Sigmoid colon (tissue), 6 donors: ENCODE measurements at regions not wholly inside any gene's neighbourhood (a gene's known extent, or its start where the extent isn't known, plus 50 kb on each side); places are given as distances from the start of the nearest gene placed in this dataset.

ENCODE experiments used
- DNase-seq: peaks from one replicate; pipeline ENCODE4 v3.0.0-alpha.2; 2019
- H3K27ac ChIP-seq, 4 donors: fragments of 200-600 bp; sonication (generic); one replicate each; pipeline ENCODE4 v1.5.1; 2016 to 2019; ENCODE audit warnings: mild to moderate bottlenecking in 1 of 4
- H3K27me3 ChIP-seq, 3 donors: fragments of 200-600 bp; sonication (generic); one replicate each; pipeline ENCODE4 v1.5.1; 2019; ENCODE audit warnings: mild to moderate bottlenecking in 1 of 3
- H3K36me3 ChIP-seq, 4 donors: fragments of 200-600 bp; sonication (generic); one replicate each; pipeline ENCODE4 v1.5.1; 2016 to 2019
- H3K4me1 ChIP-seq, 4 donors: fragments of 200-600 bp; sonication (generic); one replicate each; pipeline ENCODE4 v1.5.1; 2017 to 2019
- H3K4me3 ChIP-seq, 4 donors: fragments of 200-600 bp; sonication (generic); one replicate each; pipeline ENCODE4 v1.5.1; 2017 to 2019; ENCODE audit warnings: mild to moderate bottlenecking in 2 of 4, moderate library complexity in 1 of 4
- H3K9me3 ChIP-seq, 4 donors: fragments of 200-600 bp in 3 of 4; sonication (generic) in 3 of 4; one replicate each; pipeline versions ENCODE4 v1.5.1 to v1.6.1; 2013 to 2019
- CTCF ChIP-seq, 4 experiments: fragments of 450-650 bp in 3 of 4; fragments of 200-600 bp in 1 of 4; IDR thresholded peaks; one replicate each; pipeline ENCODE4 v1.5.1; 2016 to 2019; ENCODE audit warnings: antibody characterized with exemption in 4 of 4, mild to moderate bottlenecking in 3 of 4, moderate library complexity in 2 of 4
- EP300 ChIP-seq, 4 donors: sonication (generic); formaldehyde crosslinking; IDR thresholded peaks; one replicate each; pipeline ENCODE4 v1.6.1; 2017; ENCODE audit warnings: antibody characterized with exemption in 4 of 4
- POLR2A ChIP-seq, 2 donors: fragments of 450-650 bp; IDR thresholded peaks; one replicate each; pipeline ENCODE4 v1.6.1; 2016; ENCODE audit warnings: antibody characterized with exemption in 2 of 2, mild to moderate bottlenecking in 2 of 2, moderate library complexity in 2 of 2
- POLR2AphosphoS5 ChIP-seq, 4 donors: sonication (generic); formaldehyde crosslinking; IDR thresholded peaks; one replicate each; pipeline ENCODE4 v1.6.1; 2017; ENCODE audit warnings: antibody characterized with exemption in 4 of 4
- WGBS, 2 donors: extraction: QIAGEN DNeasy Blood & Tissue Kit; methylation state at CpG; one replicate each; pipeline ENCODE4 v1.1.7; 2013; 5-methylcytosine and 5-hydroxymethylcytosine counted together
- intact Hi-C: fragments of 100-400 bp; cut with DNase I; formaldehyde crosslinking; loops from one replicate; pipeline ENCODE4 v1.15.1; 2023
- donor health status: healthy with polysubstance abuse.
- donor health status: healthy.

GRCh38 chr4:119810001-119810400, 181.4 kb upstream of the PDE5A start:
- TF ChIP-seq EP300 (IDR thresholded peaks at IDR 0.05) (no peak), CTCF (IDR thresholded peaks at IDR 0.05) (no peak), POLR2AphosphoS5 (IDR thresholded peaks at IDR 0.05) (no peak), POLR2A (IDR thresholded peaks at IDR 0.05) (no peak)
- H3K4me1 ChIP-seq: no peaks in the 10 kb centered on the region
- 74 to 91% methylated on average over 1 of the region's 1 CpG for WGBS, 2 donors
- H3K36me3 ChIP-seq: no peaks in the 10 kb centered on the region
- H3K4me3 ChIP-seq: no peak overlapping the region
- H3K27me3 ChIP-seq: no peaks in the 10 kb centered on the region
- H3K27ac ChIP-seq: no peak overlapping the region
- no peak for DNase-seq
- intact Hi-C loops: no loop called here
- peaks cover 0 to 9% (median 0%) of the 10 kb centered on the region in 4 donors for H3K9me3 ChIP-seq

GRCh38 chr4:119804404-119804803, 175.8 kb upstream of the PDE5A start:
- DNase-seq: no peak
- WGBS, 2 donors: 96 to 97% methylated on average over 1 of the region's 1 CpG
- no peak overlapping the region for H3K27ac ChIP-seq
- H3K9me3 ChIP-seq: peaks cover 0 to 2% (median 0%) of the 10 kb centered on the region in 4 donors
- no peak overlapping the region for H3K4me3 ChIP-seq
- intact Hi-C loops: no loop called here
- no peak for TF ChIP-seq POLR2AphosphoS5 (IDR thresholded peaks at IDR 0.05)
- no peak for TF ChIP-seq EP300 (IDR thresholded peaks at IDR 0.05)
- no peak for TF ChIP-seq POLR2A (IDR thresholded peaks at IDR 0.05)
- no peak for TF ChIP-seq CTCF (IDR thresholded peaks at IDR 0.05)
- no peaks in the 10 kb centered on the region for H3K4me1 ChIP-seq
- no peaks in the 10 kb centered on the region for H3K27me3 ChIP-seq
- H3K36me3 ChIP-seq: no peaks in the 10 kb centered on the region

GRCh38 chr4:119797238-119797894, 168.8 kb upstream of the PDE5A start:
- DNase-seq: no peak
- no peaks in the 10 kb centered on the region for H3K9me3 ChIP-seq
- H3K4me3 ChIP-seq: no peak overlapping the region
- H3K27ac ChIP-seq: no peak overlapping the region
- WGBS, 2 donors: 87 to 95% methylated on average over 2 of the region's 2 CpGs
- no peaks in the 10 kb centered on the region for H3K27me3 ChIP-seq
- intact Hi-C loops: no loop called here
- H3K36me3 ChIP-seq: no peaks in the 10 kb centered on the region
- no peaks in the 10 kb centered on the region for H3K4me1 ChIP-seq
- TF ChIP-seq EP300 (IDR thresholded peaks at IDR 0.05): no peak
- TF ChIP-seq CTCF (IDR thresholded peaks at IDR 0.05): no peak
- TF ChIP-seq POLR2AphosphoS5 (IDR thresholded peaks at IDR 0.05): no peak
- TF ChIP-seq POLR2A (IDR thresholded peaks at IDR 0.05): no peak

- no peaks in the 10 kb centered on the region for H3K27me3 ChIP-seq
- no peaks in the 10 kb centered on the region for H3K4me1 ChIP-seq
- no peak overlapping the region for H3K4me3 ChIP-seq
- no peak for DNase-seq
- no peaks in the 10 kb centered on the region for H3K9me3 ChIP-seq
- H3K36me3 ChIP-seq: no peaks in the 10 kb centered on the region
- intact Hi-C loops: no loop called here
- WGBS, 2 donors: 69 to 70% methylated on average over 3 of the region's 3 CpGs
- no peak overlapping the region for H3K27ac ChIP-seq
- no peak for TF ChIP-seq CTCF (IDR thresholded peaks at IDR 0.05)
Measured at GRCh38 chr4:119795986-119796578, 167.5 kb upstream of the PDE5A start.

- no peaks in the 10 kb centered on the region for H3K9me3 ChIP-seq
- no peak for TF ChIP-seq POLR2A (IDR thresholded peaks at IDR 0.05)
- TF ChIP-seq POLR2AphosphoS5 (IDR thresholded peaks at IDR 0.05): no peak
- no peak for TF ChIP-seq EP300 (IDR thresholded peaks at IDR 0.05)
- no peak for TF ChIP-seq CTCF (IDR thresholded peaks at IDR 0.05)
Measured at GRCh38 chr4:119794681-119795080, 166.1 kb upstream of the PDE5A start.

More at GRCh38 chr4:119794681-119795080, 166.1 kb upstream of the PDE5A start:
- H3K27me3 ChIP-seq: no peaks in the 10 kb centered on the region
- H3K4me1 ChIP-seq: no peaks in the 10 kb centered on the region
- DNase-seq: no peak
- 37 to 58% methylated on average over 4 of the region's 4 CpGs for WGBS, 2 donors
- intact Hi-C loops: no loop called here
- no peak overlapping the region for H3K4me3 ChIP-seq
- H3K36me3 ChIP-seq: no peaks in the 10 kb centered on the region
- no peak overlapping the region for H3K27ac ChIP-seq
